GM19467 (cell line): ENCODE measurements at regions not wholly inside any gene's neighbourhood (a gene's known extent, or its start where the extent isn't known, plus 50 kb on each side); places are given as distances from the start of the nearest gene placed in this dataset.

Experiments
- ATAC-seq: cut with Tn5 transposase; IDR thresholded peaks from one replicate; pipeline ENCODE4 v1.9.1; 2021; ENCODE audit warnings: mild to moderate bottlenecking, moderate library complexity; ENCODE audit not compliant: unreplicated experiment

GRCh38 chr10:128879030-128879429 is 588.0 kb upstream of the MGMT start:
- no peak for ATAC-seq

- ATAC-seq, result no peak
Observed at GRCh38 chr10:128879441-128880140, 587.5 kb upstream of the MGMT start.

DNA sequence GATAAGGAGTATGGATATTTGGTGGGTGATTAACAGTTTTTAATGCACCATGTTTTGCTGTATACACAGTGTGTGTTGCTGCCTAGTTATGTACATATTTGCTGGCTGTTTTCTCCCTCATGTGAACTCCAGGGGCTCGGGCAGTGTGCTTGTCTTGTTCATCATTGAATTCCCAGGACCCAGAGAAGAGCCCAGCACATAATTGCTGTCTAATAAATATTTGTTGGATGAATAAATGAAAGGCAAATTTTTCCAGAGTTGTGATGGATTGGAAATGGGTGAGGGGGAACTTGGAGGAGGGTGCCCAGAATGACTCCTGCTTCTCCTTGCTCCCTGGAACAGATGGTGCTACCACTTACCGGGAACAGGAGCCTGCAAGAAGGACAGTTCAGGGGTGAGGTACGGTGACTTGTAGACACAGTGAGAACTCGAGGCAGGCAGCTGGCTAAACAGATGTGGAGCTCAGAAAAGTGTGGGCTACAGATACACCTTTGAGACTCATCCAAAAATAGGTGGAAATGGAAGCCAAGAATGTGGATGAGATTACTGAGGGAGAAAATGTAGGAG is 586.8 kb upstream of the MGMT start:
- no peak for ATAC-seq

GRCh38 chr10:128881086-128881485 is 586.0 kb upstream of the MGMT start:
- ATAC-seq, result no peak

DNA sequence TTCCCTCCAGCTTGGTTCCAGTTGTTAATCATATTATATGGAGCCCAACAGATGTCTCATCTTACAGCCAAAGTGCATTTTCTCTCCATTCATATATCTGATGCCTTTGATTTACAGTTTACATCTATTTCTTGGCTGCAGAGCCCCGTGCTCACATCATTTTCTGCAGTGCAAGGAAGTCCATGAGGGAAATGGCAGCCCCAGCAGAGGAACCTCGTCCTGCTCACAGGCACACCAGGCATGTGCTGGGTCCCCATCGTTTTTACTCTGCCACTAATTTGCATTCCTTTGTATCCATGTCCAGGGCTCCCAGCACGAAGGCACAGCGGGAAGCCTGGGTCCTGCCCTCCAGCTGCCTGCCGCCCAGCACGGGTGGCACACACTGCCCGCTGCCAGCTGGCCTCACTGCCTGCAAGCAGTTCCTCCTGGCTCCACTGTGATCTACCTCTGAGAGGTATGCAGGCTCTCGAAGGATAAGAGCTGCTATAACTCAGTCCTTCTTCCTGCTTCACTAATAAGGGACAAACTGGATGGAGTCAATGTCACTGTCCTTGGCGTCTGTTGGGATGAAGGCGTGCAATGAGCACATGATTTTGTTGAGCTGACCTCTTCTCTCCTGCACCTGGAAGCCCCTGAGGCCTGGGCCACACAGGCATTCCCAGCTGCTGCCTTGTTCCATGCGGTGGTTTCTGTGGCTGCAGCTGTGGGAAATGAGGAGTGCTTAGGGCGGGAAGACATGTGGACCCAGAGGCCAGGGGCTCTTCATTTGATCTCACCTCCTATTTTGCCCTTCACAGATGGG is 583.6 kb upstream of the MGMT start:
- ATAC-seq, result no peak

- no peak for ATAC-seq
Observed at GRCh38 chr10:128884033-128884425, 583.0 kb upstream of the MGMT start.

DNA sequence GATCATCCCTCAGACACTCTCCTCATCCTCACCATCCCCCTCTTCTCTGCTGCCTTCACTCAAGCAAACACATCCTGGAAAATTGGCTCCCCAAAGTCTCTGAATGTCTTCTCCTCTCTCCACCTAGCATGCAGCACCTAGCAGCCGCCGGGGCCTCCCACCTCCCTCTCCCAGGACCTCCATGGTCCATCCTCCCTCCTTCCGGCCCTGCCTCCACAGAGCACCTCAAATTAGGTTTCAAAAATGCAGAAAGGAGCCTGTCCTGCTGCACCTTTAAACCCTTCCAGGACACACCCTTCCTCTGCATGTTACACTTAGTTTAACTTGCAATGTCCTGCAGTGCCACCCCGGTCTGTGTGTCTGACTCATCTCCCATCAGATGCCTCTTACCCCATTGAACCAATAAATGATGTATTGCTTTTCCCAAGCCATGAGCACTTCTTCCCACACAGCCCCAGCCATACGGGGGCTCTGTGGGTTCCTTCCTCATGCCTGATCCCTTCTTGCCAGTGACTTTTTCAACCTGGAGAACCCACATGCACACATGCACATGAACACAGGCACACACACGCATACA is 582.5 kb upstream of the MGMT start:
- ATAC-seq, result no peak

GRCh38 chr10:128885573-128886555 is 581.2 kb upstream of the MGMT start:
- no peak for ATAC-seq

GRCh38 chr10:128887856-128888255 is 579.2 kb upstream of the MGMT start:
- ATAC-seq, result no peak

DNA sequence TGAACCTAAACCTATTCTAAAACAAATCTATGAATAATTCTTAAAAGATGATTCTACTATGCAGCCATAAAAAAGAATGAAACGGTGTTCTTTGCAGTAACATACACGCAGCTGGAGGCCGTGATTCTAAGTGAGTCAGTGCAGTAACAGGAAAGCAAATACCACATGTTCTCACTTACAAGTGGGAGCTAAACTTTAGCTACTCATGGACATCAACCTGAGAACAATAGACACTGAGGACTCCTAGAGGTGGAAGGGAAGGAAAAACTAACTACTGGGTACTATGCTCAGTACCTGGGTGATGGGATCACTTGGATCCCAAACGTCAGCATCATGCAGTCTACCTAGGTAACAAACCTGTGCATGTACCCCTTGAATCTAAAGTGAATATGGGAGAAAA is 575.0 kb upstream of the MGMT start:
- ATAC-seq, result no peak

DNA sequence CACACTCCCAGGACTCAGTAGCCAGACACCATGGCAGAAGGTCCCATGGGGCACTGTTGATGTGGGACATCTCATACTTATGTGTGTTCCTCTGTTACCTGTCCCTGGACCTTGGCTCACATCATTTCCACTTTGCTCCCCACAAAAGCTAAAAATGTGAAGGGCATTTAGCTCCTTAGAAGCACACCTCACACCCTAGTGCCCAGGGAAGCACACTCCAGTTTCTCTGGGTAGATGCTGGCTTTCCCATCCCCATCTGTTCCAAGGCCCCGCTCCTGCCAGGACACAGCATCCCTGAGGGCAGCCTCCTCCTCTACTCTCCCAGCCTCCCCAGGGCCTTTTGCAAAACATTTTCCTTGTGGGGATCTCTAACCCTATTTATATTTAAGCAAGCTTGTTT is 572.4 kb upstream of the MGMT start:
- no peak for ATAC-seq

DNA sequence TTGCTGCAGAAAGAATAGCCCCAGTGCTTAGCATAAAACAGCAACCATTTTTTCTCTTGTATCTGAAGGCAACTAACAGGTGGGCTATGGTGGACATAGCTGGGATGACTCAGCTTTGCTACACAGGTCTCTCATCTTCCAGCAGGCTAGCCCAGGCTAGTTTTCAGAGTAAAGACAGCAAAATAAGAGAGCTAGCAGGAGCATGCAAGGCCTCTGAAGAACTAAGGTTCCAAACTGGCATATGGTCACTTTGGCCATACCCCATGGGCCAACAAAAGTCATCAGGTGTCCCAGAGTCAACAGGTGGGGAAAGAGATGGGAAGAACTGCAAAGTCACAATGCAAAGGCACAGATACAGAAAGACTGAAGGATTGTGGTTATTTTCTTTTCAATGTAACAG is 571.6 kb upstream of the MGMT start:
- ATAC-seq, result no peak

DNA sequence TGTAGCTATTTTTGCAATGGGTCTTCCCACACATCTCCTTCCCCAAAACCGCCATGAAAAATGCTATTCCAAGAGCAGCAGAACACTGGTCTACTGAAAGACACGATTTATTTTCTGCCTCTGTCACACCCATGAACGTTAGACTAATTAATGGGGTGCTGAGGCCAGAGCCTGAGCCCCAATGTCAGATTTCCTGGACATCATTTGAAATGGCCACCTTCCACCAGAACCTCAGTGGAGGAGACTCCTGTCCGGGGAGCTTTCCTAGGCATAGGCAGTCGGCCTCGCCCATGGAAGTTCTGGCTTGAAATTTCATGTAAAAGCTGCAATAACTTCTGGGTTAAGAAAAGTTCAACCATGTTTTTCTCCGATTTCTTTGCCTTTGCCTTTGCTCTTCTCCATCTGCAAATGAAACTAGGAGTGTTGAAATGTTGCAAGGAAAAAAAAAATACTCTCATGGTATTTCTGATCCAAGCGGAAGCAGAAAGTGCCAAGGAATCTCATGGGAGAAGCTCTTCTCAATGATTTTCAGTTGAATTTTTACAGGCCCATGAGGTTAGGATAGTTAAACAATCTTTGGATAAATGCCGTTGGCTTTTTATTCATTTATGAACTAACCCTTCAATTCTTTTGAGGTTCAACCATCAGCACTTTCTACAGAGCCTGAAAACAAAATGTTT is 570.8 kb upstream of the MGMT start:
- no peak for ATAC-seq

DNA sequence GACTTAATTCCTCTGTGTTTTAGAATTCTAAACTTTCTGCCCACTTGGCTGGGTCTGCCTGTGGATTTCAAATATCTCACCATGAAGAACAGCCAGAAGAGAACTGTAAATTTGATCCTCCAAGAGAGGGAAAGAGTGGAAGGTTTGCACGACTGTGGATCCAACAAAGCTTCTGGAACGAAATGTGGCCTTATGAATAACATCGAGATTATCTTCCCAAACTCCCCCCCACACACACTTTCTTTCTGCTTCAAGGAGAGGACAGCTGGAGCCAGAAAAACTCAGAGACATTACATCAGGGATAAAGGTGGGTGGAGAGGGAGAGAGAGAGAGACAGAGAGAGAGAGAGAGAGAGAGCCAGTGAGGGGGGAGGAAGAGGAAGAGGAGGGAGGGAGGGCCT is 570.1 kb upstream of the MGMT start:
- no peak for ATAC-seq

GRCh38 chr10:128897401-128898129 is 569.5 kb upstream of the MGMT start:
- no peak for ATAC-seq

DNA sequence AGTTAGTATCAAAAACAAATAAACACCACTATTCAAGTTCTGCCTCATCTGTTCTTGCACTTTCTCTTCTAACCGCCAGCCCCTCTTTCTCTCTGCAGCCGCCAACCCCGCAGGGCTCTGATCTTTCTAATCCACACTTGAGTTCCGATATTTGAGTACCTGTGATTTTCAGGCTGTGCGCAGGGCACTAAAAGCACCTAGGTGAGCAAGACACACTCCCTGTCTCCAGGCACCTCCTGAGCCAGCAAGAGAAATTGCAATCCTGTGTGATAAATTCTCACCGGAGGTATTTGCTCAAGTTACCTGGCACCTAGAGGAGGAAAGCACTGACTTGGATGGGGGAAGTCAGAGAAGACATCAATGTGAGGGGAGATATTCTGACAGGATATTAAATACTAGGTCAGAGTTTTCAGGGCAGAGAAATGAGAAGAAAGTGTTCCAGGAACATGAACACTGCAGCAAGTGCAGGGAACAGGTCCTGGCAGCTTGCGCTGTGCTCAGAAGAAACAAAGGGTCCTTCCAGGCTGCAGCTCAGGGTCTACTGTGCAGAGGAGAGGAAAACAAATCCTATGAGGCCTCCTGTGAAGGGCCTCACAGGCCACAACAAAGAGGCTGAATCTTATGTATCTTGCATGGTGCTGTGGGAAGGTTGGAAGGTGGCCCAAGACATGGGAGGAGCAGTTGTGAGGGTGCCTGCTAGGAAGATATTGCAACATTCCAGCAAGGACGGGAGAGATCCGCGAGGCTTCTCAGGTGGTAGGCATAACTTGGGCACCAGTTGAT is 568.7 kb upstream of the MGMT start:
- no peak for ATAC-seq

DNA sequence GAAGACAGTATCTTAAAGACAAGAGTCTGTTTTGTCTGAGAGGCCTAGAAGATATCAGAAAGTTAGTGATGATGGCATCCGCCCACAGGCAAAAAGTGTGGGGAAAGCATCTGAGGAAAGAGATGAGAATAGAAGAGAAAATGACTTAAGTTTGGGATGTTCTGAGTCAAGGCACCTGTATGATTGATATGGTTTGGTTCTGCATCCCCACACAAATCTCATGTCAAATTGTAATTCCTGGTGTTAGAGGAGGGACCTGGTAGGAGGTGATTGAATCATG is 568.2 kb upstream of the MGMT start:
- ATAC-seq, result no peak

GRCh38 chr10:128900456-128900855 is 566.6 kb upstream of the MGMT start:
- ATAC-seq, result no peak

GRCh38 chr10:128901236-128901635 is 565.8 kb upstream of the MGMT start:
- ATAC-seq, result no peak
